ENCODE measurements at regions not wholly inside any gene's neighbourhood (a gene's known extent, or its start where the extent isn't known, plus 50 kb on each side); places are given as distances from the start of the nearest gene placed in this dataset.

- no peak for TF ChIP-seq BRCA1 (IDR thresholded peaks at IDR 0.05; ENCODE audit: low read depth, low read length)
- TF ChIP-seq YY1 (IDR thresholded peaks at IDR 0.05; ENCODE audit: low read depth, low read length): no peak
- TF ChIP-seq, protein P1, sequence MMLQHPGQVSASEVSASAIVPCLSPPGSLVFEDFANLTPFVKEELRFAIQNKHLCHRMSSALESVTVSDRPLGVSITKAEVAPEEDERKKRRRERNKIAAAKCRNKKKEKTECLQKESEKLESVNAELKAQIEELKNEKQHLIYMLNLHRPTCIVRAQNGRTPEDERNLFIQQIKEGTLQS (IDR thresholded peaks at IDR 0.05; ENCODE audit: insufficient read depth, low read depth, low read length): no peak
- no peak for TF ChIP-seq TBP (IDR thresholded peaks at IDR 0.05; ENCODE audit: low read depth, low read length)
- TF ChIP-seq KDM4A (IDR thresholded peaks at IDR 0.05; ENCODE audit: low read depth, low read length, severe bottlenecking): no peak
- TF ChIP-seq CBX8 (IDR thresholded peaks at IDR 0.05; ENCODE audit: borderline replicate concordance, low read depth, low read length): no peak
- no peak for TF ChIP-seq SP1 (IDR thresholded peaks at IDR 0.05; ENCODE audit: low read depth, low read length)
- TF ChIP-seq RFX5 (IDR thresholded peaks at IDR 0.05; ENCODE audit: borderline replicate concordance, low read depth, low read length): no peak
Observed at GRCh38 chr2:164145093-164145987, 409.5 kb upstream of the FIGN start (continued).

Data from H1 (cell line).